GM21723 (cell line): ENCODE measurements at regions not wholly inside any gene's neighbourhood (a gene's known extent, or its start where the extent isn't known, plus 50 kb on each side); places are given as distances from the start of the nearest gene placed in this dataset.
"Not testable (repeated sequence)": the region's sequence is repeated elsewhere in the genome, so short reads cannot be mapped to it uniquely, and the experiment has no call there.

Source experiments
- ATAC-seq: cut with Tn5 transposase; IDR thresholded peaks from one replicate; pipeline ENCODE4 v1.9.1; 2021; ENCODE audit warnings: mild to moderate bottlenecking, moderate library complexity; ENCODE audit not compliant: unreplicated experiment

DNA sequence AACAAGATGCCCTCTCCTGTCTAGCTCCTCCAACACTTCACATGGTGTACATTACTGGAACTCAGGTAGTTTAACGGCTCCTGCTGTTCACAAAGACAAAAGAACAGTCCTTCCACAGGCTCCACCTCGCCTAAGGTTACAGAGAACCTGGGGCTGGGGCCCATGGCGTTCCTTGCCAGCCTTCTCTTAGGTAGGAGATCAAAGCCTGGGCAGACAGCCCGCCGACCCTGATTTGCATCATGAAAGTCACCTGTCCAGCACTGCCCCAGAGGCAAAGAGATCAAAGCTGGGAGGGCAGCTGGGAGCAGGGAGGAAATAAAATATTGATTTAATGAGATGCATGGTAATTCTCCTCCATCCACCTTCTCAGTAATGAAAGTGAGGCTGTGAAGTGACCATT, 115.0 kb upstream of the SLIT3 start:
- no peak for ATAC-seq

DNA sequence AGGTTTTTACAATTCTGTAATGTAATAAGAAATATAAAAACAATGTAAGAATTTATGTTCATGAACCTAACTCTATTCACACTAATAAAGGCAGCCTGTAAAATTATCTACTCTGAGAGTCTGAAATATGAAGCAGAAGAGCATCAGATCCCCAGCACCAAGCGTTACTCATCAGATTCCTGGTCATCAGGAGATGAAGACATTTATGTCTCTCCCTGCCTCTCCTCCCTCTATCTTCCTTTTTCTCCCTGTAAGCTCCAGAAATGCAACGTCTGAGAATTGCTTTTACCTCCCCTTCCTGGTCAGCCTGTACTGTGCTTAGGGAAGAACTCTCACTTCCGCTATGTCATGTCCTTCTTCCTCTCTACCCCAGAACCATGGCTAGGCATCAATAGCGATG, 114.4 kb upstream of the SLIT3 start:
- no peak for ATAC-seq

DNA sequence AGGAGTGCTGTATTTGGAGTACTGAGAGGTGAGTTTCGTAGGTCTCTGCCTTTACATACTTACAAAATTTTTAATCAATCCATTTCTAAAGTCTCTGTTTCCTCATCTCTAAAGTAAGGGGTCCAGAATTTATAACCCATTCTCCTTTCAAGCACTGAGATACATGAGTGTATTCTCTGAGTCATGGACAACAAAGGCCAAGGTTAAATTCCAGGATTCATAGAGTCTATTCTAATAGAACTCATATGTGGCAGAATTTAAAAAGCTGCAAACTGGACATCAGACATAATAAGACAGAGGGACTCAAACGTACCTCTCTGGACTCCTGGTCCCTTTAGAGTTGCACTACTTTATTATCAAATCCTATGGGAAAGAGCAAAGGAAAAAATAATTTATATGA, 112.5 kb upstream of the SLIT3 start:
- no peak for ATAC-seq

DNA sequence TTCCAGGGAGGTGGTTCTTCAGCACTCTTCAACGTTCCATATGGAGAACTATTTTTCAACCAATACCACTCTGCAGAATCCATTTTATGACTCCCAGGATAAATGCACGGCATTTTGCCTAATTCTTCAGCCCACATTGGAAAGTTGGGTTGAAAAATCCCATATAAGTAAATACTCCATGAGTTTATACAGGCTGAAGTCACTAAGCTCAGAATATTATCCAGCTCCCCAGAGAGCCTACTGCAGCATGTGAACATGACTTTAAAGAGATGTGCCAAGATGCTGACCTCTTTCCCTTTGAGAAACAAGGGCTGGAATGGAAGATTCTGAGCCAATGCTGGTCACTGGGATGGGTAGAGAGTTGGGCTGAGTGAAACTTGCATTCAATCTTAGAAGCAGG, 111.9 kb upstream of the SLIT3 start:
- ATAC-seq: no peak

DNA sequence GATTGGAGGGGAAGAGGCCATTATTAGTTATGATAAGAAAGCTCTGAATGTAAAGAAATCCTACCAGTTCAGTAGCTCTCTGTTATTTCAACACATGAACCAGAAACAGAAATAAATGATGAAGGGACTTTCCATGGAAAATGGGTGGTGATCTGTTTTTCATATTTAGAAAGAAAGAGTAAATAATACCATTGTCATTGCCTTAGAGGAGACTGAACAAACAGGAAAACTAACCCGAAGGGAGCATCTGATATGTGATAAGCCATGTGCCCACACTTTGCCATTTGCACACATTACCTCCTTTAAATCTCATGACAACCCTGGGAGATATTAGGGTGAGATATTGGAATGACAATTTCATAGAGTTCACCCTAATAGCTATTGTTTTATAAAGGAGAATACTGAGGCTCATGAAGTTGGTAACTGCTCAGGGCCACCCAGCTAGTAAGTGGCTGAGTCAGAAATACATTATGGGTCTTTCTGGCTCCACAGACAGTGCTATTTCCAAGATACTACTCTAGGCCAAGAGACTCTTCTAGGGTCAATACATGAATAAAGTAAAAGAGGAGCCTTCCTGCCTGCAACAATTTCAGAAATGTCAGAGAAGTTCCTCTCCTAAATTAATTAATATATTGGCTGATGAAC, 111.0 kb upstream of the SLIT3 start:
- ATAC-seq: no peak

DNA sequence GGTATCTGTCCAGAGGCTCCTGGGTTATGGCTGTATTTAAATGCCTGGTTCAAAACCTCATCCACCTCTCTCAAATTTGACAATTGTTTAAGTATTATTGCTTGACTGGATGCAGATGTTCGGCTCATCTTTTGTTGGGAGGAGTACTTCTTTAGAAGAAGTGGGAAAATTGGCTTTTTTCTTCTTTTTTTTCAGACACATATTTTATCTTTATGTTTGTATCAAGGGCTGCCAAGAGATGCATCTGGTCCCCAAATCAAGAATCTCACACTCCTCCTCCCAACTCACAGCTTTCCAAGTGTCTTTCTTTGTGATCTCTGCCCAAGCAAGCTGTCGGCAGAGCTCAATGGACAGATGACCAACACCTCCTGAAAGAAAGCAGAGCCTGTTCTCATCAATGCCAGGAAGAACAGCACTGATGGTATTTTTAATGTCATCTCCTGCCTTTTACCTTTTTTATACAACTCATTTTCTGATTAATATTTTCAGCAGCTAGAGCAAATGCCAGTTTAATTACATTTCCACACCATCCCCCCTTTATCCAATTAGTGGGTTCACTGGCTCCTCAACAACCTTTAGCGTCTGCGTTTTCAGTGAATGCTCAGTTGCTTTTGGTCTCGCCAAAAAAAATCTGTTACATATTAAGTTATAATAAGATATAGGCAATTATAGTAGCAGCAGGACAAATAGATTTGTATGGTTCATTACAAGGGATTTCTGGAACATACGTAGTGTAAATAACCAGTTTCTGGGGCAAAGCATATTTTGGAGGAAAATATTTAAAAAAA, 110.3 kb upstream of the SLIT3 start:
- ATAC-seq: no peak

DNA sequence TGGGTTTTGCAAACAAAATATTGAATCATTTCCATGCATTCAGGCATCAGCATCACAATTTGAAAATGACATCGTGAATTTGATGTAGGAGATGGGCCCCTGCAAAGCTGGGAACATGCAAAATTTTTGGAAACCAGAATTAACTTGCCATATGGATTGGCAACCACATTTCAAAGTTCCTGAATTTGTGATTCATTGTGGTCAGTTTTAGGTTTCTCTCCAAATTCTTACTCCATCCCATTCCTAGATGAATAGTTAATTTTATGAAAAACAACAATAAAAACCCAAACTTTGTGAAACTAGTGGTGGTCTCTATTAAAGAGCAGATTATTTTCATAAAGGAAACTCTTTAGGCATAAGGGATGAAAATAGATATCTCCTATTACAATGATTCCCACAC, 107.8 kb upstream of the SLIT3 start:
- ATAC-seq: no peak

DNA sequence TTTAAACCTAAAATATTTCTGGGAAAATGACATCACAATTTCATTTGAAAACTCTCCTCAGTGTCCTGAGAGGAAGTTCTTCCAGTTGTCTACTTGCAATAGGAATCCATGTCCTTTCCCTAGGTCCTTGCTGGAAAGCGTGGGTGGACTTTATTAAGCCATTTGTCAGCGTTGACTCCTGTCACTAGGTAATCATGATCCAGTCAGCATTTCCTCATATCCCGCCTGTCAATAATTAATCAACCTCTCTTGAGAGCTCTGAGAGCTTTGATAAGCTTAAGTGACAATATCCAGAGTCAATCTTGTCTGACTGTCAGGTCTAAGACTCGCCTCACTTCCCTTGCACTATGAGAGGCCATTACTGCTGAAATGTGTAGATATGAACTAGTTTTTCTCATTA, 107.2 kb upstream of the SLIT3 start:
- ATAC-seq: no peak

DNA sequence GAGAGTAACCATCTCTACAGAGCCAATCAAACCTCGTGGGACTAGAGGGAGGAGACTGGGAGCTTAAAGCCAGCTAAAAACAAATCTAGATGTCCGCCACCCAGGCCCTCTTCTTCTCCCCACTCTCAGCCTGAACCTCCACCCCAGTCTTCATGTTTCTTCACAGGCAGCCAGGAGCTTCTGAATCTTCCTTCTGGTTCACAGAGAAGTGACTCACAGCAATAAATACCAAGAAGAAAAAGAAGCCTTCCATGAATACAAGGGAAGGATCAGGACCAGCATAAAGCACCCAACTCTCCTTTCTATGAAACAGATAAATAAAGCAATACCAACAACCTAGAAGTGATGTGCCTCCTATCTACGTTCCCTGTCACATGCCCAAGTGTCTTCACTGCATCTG, 103.3 kb upstream of the SLIT3 start:
- no peak for ATAC-seq

DNA sequence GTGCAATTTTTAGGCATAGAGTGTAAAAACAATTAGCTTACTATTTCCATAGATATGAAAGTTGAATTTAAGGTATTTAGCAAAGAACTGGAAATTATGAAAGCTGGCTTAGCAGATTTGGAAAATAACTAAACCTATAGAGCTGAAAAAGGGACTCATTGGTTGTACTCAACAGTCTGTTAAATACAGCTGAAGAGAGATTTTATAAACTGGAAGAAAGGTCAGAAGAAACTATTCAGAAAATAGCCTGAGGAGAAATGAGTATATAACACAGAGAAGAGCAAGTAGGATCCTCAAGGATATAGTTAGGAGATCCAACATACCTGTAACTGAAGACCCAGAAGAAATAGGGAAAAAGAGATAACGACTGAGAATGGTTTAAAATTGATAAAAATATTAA, 97.6 kb upstream of the SLIT3 start:
- ATAC-seq: no peak

DNA sequence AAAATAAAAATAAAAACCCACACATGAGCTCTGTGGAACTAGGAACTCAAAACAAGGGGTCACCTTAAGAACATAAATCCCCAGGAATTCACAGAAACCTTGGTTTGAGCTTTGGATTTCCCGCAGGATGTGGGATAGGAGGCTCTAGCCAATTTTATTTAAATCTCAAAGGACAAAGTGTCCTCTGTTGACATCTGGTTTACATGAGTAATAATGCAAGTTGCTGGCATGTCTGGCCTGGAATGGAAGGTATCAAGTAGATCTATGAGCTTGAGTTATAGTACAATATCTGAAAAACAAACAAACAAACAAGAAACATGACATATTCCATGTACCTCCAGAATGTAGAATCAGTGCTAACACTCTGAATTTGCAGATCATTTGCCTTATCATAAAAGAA, 94.2 kb upstream of the SLIT3 start:
- ATAC-seq: no peak

DNA sequence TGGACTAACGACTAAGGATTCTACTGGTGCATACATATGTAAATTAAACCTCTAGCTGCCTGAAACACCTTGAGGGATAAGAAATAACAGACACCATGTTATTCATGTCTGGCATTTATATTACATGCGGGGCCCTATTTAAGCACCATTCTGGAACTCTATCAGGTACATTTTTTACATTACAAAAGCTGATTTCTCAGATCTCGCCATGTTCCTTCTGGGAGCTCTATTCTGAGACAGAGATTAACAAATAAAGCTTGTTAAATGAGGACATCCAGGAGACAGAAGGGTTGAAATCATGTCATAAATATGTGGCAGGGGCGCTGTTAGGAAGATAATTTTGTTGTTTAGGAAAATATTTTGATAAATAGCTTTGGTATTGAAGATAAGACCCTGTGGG, 93.4 kb upstream of the SLIT3 start:
- ATAC-seq: no peak

DNA sequence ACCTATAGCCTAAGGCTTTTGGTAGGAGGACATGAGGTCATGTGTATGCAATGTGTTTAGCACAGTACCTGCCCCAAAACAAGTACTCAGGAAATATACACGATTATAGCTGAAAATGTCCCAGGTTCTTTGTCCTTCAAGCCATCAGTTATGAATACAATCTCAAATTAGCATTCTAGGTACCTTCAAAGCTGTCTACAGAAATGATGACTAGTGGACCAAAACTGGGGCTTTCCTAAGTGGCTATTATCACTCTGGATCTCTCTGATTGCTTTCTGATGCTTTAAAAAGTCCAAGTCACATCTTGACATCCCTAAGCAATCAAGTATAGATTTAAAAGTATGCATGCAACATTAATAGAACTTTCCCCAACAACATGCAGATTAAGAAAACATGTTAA, 93.0 kb upstream of the SLIT3 start:
- ATAC-seq: no peak

DNA sequence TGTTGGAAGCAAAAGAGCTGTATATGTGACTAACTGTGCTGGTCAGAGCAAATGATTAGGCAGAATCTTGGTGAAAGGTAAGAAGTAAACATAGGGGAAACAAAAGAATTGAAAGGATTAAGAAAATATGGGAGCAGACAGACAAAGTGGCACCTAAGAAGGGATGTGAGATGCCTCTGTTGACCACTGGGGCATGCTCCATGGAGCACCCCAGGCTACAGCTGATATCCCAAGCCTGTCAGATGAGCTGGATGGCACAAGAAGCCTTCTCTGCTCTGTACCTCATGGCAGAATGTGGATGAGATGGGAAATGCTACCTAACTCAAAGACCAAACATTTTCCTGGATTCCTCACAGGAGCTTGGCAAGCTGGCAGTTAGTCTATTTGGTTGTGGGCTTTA, 89.3 kb upstream of the SLIT3 start:
- ATAC-seq: no peak

DNA sequence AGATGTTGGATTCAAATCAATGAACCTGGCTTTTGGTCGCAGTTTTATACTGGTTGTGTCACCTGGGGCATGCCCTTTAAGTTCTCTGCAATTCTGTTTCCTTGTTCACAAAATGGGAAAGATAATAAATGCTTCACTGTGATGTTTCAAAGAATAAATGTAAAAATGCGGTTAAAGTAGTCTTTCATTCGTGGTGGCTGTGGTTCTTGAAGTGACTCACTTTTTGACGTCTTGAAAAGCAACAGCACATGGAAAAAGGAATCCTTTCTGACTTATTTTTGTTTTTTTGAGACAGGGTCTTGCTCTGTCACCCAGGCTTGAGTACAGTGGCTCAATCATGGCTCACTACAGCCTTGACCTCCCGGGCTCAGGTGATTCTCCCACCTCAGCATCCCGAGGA, 88.4 kb upstream of the SLIT3 start:
- ATAC-seq: no peak

DNA sequence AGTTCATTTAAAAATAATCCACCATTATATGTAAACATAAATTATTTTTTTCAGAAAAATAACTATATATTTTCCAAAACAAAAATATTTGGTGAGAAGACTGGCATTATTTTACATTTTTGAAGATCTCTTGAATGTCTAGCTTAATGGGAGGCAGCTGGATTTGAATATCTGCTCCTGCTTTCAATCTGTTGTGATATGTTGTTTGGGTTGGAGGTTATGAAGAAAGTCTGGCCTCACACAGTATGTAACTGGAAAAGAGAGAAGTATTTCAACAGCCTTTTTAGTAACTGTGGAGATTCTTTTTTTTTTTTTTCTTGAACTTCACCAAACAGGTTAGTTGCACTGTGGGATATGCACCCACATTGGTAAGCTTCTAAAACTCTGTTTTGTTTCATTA, 84.7 kb upstream of the SLIT3 start:
- ATAC-seq: no peak

DNA sequence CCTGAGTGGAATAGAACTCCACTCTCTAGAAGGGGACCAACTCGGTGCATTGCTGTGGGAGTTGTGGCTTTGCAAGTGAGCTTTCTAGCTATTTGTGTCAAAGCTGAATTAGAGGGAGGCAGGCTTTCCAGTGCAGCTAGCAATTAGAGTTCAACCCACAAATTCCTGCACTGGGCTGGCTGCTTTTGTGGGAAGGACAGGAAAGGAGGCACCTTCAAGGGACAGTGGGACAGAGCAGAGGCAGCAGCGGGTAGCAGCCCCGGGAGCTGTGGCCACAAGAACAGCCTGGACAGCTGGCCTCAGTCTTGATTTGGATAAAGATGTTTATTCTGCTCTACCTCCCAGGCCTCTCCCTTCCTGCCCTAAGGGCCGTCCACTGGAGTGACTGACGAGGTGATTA, 83.7 kb upstream of the SLIT3 start:
- no peak for ATAC-seq

DNA sequence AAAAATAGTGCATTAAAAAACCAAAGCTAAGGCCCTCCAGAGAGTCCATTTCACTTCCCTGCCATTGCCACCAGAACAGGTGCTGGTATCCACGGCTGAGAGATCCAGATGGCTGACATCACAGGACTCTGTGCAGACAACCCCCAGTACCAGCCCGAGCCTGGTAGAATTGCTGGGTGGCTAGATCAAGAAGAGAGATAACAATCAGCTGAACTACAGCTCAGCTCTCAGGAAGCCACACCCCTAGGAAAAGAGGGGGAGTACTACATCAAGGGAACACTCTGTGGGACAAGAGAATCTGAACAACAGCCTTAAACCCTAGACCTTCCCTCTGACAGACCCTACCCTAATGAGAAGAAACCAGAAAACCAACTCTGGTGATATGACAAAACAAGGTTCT, 73.8 kb upstream of the SLIT3 start:
- ATAC-seq: no peak

DNA sequence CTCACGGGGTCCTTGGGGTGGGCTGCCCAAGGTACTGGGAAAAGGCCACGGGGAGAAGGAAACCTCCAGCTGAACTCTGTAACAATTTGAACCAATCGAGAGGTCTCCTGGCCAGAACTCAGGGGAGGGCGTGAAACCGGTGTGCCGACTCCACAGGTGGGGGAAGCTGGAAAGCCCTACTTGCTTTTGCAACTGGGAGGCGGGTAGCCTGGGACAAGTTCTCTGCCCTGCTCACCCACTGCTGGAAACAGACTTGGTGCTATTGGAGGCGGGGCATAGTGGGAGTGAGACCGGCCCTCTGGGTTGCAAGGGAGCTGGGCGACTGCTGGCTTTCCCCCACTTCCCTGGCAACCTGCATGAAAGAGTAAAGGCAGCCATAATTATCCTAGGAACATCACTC, 73.2 kb upstream of the SLIT3 start:
- ATAC-seq: no peak

DNA sequence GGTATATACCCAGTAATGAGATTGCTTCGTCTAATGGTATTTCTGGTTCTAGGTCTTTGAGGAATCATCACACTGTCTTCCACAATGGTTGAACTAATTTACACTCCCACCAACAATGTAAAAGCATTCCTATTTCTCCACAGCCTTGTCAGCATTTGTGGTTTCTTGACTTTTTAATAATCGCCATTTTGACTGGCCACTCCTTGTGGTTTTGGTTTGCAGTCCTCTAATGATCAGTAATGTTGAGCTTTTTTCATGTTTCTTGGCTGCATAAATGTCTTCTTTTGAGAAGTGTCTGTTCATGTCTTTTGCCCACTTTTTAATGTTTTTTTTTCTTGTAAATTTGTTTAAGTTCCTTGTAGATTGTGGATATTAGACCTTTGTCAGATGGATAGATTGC, 70.9 kb upstream of the SLIT3 start:
- ATAC-seq: not testable (repeated sequence)

DNA sequence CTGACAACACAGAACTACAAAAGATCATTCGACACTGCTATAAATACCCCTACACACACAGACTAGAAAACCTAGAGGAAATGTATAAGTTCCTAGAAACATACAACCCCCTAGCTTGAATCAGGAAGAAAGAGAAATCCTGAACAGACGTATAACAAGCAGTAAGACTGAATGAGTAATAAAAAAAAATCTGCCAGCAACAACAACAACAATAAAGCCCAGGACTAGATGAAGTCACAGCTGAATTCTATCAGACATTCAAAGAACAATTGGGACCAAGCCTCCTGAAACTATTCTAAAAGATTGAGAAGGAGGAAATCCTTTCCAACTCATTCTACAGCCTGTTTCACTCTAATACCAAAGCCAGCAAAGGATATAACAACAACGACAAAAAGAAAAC, 68.2 kb upstream of the SLIT3 start:
- no peak for ATAC-seq

DNA sequence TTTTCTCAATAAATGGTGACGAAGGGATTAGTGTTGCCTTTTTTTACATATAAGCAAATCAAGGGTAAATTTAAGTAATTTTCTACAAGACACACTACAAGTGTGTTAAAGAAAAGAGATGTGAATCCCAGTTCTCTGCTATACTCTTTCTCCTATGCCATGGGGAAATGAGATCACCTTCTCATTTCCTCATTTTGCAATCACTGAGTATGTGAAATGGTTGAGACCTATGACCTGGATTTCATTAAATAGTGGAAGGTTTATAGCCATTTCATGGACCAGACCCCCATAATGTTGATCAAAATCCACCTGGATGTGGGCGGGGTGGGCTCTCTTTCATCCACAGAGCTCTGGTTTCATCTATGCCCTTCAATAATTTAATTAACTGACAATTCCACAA, 66.9 kb upstream of the SLIT3 start:
- ATAC-seq: no peak

DNA sequence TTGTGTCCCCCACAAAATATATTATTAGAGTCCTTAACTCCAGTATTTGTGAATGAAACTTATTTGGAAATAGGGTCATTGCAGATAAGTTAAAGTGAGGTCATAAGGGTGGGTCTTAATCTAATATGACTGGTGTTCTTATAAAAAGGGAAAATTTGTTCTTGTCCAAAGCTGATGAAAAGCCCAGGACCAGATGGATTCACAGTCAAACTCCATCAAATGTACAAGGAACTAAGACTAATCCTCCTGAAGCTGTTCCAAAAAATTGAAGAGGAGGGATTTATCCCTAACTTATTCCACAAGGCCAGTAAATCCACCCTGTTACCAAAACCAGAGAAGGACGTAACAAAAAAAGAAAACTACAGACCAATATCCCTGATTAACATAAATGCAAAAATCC, 56.4 kb upstream of the SLIT3 start:
- ATAC-seq: no peak
